ENCODE measurements at regions not wholly inside any gene's neighbourhood (a gene's known extent, or its start where the extent isn't known, plus 50 kb on each side); places are given as distances from the start of the nearest gene placed in this dataset.

GRCh38 chrX:64782923-64783322 is 193.3 kb downstream of the ZC4H2 start:
- Histone ChIP-seq H3K9ac (ENCODE audit: extremely low read depth, low read length, poor library complexity, severe bottlenecking) (no peak overlapping the region), H3K36me3 (ENCODE audit: control insufficient read depth, insufficient read depth, low read length) (no peaks in the 10 kb centered on the region), H3K27me3 (ENCODE audit: control insufficient read depth, insufficient read depth, low read length, poor library complexity, severe bottlenecking) (no peaks in the 10 kb centered on the region), H3K4me1 (ENCODE audit: control insufficient read depth, insufficient read depth, low read length) (no peaks in the 10 kb centered on the region), H3K9me3 (ENCODE audit: control insufficient read depth, low read length) (peaks cover 7% of the 10 kb centered on the region), H3K27ac (ENCODE audit: low read depth, low read length) (no peak overlapping the region), H3K4me3 (ENCODE audit: low read length) (no peak overlapping the region)
- DNase-seq, result no peak
- peaks cover 56% of the 10 kb centered on the region for H3K9me3 Mint-ChIP-seq
- no peak for TF ChIP-seq CTCF (conservative IDR thresholded peaks at IDR 0.05)
- 89 to 96% methylated on average over 3 to 5 of the region's 5 CpGs for WGBS, 2 experiments (ENCODE audit: insufficient coverage in 1 of 2, insufficient read length in 1 of 2)
- H3K36me3 Mint-ChIP-seq (ENCODE audit: low read depth), result peaks cover 2% of the 10 kb centered on the region
- no peak overlapping the region for H3K4me3 Mint-ChIP-seq
- no peak overlapping the region for H3K27ac Mint-ChIP-seq
- no peaks in the 10 kb centered on the region for H3K27me3 Mint-ChIP-seq (ENCODE audit: insufficient read depth)
- no peaks in the 10 kb centered on the region for H3K4me1 Mint-ChIP-seq

- Histone ChIP-seq H3K27ac (ENCODE audit: low read depth, low read length) (no peak overlapping the region), H3K4me1 (ENCODE audit: control insufficient read depth, insufficient read depth, low read length) (no peaks in the 10 kb centered on the region), H3K27me3 (ENCODE audit: control insufficient read depth, insufficient read depth, low read length, poor library complexity, severe bottlenecking) (no peaks in the 10 kb centered on the region), H3K4me3 (ENCODE audit: low read length) (no peak overlapping the region), H3K36me3 (ENCODE audit: control insufficient read depth, insufficient read depth, low read length) (no peaks in the 10 kb centered on the region), H3K9me3 (ENCODE audit: control insufficient read depth, low read length) (no peaks in the 10 kb centered on the region), H3K9ac (ENCODE audit: extremely low read depth, low read length, poor library complexity, severe bottlenecking) (no peak overlapping the region)
- no peak for DNase-seq
- no peaks in the 10 kb centered on the region for H3K4me1 Mint-ChIP-seq
- no peaks in the 10 kb centered on the region for H3K27me3 Mint-ChIP-seq (ENCODE audit: insufficient read depth)
- WGBS, 2 experiments (ENCODE audit: insufficient coverage in 1 of 2, insufficient read length in 1 of 2), result 83% methylated on average over 3 of the region's 4 CpGs; no CpG with 5 or more reads in 1 of the 2 experiments
- no peaks in the 10 kb centered on the region for H3K36me3 Mint-ChIP-seq (ENCODE audit: low read depth)
- no peak overlapping the region for H3K27ac Mint-ChIP-seq
- H3K4me3 Mint-ChIP-seq, result no peak overlapping the region
- no peak for TF ChIP-seq CTCF (conservative IDR thresholded peaks at IDR 0.05)
- peaks cover 54% of the 10 kb centered on the region for H3K9me3 Mint-ChIP-seq
These were observed 218.2 kb downstream of the ZC4H2 start for GRCh38 chrX:64758047-64758446.

- Histone ChIP-seq H3K9ac (ENCODE audit: extremely low read depth, low read length, poor library complexity, severe bottlenecking) (no peak overlapping the region), H3K4me1 (ENCODE audit: control insufficient read depth, insufficient read depth, low read length) (no peaks in the 10 kb centered on the region), H3K4me3 (ENCODE audit: low read length) (no peak overlapping the region), H3K27me3 (ENCODE audit: control insufficient read depth, insufficient read depth, low read length, poor library complexity, severe bottlenecking) (no peaks in the 10 kb centered on the region), H3K9me3 (ENCODE audit: control insufficient read depth, low read length) (no peaks in the 10 kb centered on the region), H3K36me3 (ENCODE audit: control insufficient read depth, insufficient read depth, low read length) (no peaks in the 10 kb centered on the region), H3K27ac (ENCODE audit: low read depth, low read length) (no peak overlapping the region)
- H3K4me3 Mint-ChIP-seq, result no peak overlapping the region
- no peak for DNase-seq
- no peaks in the 10 kb centered on the region for H3K36me3 Mint-ChIP-seq (ENCODE audit: low read depth)
- 72 to 92% methylated on average over 3 to 7 of the region's 7 CpGs for WGBS, 2 experiments (ENCODE audit: insufficient coverage in 1 of 2, insufficient read length in 1 of 2)
- H3K27me3 Mint-ChIP-seq (ENCODE audit: insufficient read depth), result no peaks in the 10 kb centered on the region
- peaks cover 39% of the 10 kb centered on the region for H3K9me3 Mint-ChIP-seq
- H3K4me1 Mint-ChIP-seq, result no peaks in the 10 kb centered on the region
- H3K27ac Mint-ChIP-seq, result no peak overlapping the region
- TF ChIP-seq CTCF (conservative IDR thresholded peaks at IDR 0.05), result no peak
These were observed 236.4 kb downstream of the ZC4H2 start for GRCh38 chrX:64739792-64740378.

Data from endodermal cell (in vitro differentiated cells).